AG09309 (cell line): ENCODE measurements at regions not wholly inside any gene's neighbourhood (a gene's known extent, or its start where the extent isn't known, plus 50 kb on each side); places are given as distances from the start of the nearest gene placed in this dataset.

Source experiments
- DNase-seq: peaks from one replicate; pipeline ENCODE4 v3.0.0-alpha.2; 2010; ENCODE audit warnings: low read depth
- H3K4me3 ChIP-seq: 2 replicates; pipeline ENCODE4 v1.5.1; 2011; ENCODE audit warnings: mild to moderate bottlenecking, low read depth, low read length, moderate library complexity; ENCODE audit not compliant: control insufficient read depth
- TF ChIP-seq, protein P1 (sequence below): IDR thresholded peaks from 2 replicates; pipeline ENCODE4 v1.5.1; 2011; ENCODE audit warnings: mild to moderate bottlenecking, low read depth, low read length, inconsistent platforms; ENCODE audit not compliant: insufficient read depth, control insufficient read depth; ENCODE audit errors: missing control alignments

DNA sequence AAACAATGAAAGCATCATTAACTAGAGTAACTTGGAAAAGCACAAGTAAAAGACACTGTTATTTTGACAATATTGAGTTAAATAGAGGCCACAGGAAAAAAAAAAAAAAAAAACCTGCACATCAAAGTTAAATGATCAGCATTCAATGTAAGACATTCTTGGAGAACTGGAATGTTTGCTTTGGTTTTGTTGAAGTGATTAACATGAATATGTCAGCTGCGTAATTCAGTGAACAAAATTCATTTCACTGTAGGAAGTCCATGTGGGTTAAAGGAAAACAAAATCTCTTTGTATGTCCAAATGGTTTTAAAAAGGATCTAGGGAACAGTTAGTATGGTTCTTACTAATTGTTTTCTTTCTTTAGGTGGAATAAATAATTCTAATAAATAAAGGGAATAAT, 252.8 kb upstream of the CNTN6 start:
- H3K4me3 ChIP-seq = no peak overlapping the region
- TF ChIP-seq, protein P1, sequence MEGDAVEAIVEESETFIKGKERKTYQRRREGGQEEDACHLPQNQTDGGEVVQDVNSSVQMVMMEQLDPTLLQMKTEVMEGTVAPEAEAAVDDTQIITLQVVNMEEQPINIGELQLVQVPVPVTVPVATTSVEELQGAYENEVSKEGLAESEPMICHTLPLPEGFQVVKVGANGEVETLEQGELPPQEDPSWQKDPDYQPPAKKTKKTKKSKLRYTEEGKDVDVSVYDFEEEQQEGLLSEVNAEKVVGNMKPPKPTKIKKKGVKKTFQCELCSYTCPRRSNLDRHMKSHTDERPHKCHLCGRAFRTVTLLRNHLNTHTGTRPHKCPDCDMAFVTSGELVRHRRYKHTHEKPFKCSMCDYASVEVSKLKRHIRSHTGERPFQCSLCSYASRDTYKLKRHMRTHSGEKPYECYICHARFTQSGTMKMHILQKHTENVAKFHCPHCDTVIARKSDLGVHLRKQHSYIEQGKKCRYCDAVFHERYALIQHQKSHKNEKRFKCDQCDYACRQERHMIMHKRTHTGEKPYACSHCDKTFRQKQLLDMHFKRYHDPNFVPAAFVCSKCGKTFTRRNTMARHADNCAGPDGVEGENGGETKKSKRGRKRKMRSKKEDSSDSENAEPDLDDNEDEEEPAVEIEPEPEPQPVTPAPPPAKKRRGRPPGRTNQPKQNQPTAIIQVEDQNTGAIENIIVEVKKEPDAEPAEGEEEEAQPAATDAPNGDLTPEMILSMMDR = no peak
- no peak for DNase-seq

DNA sequence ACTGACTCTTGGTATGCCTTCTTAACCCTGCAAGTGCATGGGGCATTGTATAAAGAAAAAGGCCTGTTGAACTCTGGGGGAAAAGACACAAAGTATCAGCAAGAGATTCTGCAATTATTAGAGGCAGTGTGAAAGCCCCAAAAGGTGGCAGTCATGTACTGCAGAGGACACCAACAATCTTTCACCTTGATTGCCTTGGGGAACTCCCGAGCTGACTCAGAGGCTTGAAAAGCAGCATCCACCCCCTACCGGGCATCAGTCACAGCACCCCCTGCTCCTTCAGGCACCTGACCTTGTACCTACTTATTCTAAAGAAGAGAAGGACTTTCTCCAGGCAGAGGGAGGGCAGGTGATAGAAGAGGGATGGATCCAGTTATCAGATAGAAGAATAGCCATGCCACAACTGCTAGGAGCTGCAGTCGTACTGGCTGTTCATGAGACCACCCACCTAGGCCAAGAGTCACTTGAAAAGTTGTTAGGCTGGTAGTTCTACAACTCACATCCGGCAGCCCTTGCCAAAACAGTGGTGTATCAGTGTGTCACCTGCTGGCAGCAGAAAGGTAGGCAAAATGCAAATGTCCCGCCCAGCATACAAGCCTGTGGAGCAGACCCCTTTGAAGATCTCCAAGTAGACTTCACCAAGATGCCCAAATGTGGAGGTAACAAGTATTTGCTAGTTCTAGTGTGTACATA, 241.6 kb upstream of the CNTN6 start:
- TF ChIP-seq, protein P1 = no peak
- H3K4me3 ChIP-seq = no peak overlapping the region
- no peak for DNase-seq

DNA sequence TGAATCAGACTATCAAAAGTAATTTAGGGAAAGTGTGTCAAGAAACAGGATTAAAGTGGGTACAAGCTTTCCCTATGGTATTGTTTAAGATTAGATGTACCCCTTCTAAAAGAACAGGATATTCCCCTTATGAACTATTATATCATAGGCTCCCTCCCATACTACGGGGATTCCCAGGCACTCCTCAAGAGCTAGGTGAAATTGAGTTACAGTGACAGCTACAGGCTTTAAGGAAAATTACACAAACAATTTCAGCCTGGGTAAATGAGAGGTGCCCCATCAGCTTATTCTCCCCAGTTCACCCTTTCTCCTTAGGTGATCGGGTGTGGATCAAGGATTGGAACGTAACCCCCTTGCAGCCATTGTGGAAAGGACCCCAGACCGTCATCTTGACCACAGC, 240.8 kb upstream of the CNTN6 start:
- TF ChIP-seq, protein P1 = no peak
- no peak overlapping the region for H3K4me3 ChIP-seq
- DNase-seq = no peak

DNA sequence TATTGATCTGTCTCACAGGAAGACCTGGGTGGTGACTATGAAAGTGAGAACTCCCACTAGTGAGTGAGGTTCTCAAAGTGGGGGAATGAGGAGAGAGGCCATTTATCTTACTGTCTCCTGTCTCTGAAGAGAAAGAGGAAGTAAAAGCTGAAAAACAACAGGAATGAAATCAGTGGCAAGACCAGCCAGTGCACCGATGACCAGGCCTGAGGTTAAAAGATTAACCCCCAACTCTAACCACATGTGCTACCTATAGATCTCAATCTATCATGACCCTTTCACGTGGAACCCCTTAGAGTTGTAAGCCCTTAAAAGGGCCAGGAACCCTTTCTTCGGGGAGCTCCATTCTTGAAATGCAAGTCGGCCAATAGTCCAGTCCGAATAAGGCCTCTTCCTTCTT, 239.3 kb upstream of the CNTN6 start:
- DNase-seq = no peak
- TF ChIP-seq, protein P1 = no peak

DNA sequence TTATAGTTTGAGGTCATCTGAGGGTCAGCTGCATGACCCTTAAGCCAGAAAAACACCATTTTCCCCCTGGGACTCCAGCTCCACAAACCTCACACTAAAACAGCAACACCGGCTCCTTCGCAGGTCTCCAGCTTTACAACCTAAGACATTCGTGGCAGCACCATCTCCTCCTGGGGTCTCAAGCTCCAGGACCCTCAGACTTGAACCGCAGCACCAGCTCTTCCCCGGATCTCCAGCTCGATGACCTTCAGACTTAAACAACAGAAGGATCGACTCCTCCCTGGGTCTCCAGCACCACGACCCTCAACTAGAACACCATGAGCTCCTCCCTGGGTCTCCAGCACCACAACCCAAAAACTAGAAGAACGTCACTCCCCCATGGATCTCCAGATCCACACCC, 233.7 kb upstream of the CNTN6 start:
- H3K4me3 ChIP-seq = no peak overlapping the region
- DNase-seq = no peak
- TF ChIP-seq, protein P1 = no peak

More for the DNA sequence above, 239.3 kb upstream of the CNTN6 start:
- no peak overlapping the region for H3K4me3 ChIP-seq

DNA sequence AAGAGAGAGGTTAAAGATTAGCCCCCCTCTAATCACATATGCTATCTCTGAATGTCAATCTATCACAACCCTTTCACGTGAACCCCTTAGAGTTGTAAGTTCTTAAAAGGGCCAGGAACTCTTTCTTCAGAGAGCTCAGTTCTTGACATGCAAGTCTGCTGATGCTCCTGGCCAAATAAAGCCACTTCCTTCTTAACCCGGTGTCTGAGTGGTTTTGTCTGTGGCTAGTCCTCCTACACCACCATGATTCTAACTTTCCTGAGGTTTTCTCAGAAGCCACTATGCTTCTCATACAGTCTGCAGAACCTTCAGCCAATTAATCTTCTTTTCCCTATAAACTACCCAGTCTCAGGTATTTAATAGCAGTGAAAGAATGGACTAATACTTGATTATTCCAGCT, 231.1 kb upstream of the CNTN6 start:
- TF ChIP-seq, protein P1 = no peak
- DNase-seq = no peak
- H3K4me3 ChIP-seq = no peak overlapping the region

DNA sequence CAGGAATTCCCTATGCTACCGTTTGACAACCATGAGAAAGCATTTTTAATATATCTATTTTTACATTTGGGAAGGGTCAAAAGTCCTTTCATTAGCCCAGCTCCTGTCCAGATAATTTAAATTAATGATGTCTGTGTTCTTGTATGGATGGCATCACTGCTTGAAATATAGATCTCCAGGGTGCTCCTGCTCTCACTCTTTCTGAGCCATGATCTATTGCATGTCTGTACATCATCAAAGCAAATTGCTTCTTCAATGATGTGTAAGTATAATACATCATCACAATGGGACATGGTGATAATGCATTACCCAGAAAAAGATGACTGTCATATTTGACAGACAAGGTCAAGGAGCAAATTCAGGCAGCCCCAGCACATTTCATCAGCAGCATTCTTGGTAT, 223.6 kb upstream of the CNTN6 start:
- TF ChIP-seq, protein P1 = no peak
- H3K4me3 ChIP-seq = no peak overlapping the region
- DNase-seq = no peak
